ENCODE measurements at regions not wholly inside any gene's neighbourhood (a gene's known extent, or its start where the extent isn't known, plus 50 kb on each side); places are given as distances from the start of the nearest gene placed in this dataset.

DNA sequence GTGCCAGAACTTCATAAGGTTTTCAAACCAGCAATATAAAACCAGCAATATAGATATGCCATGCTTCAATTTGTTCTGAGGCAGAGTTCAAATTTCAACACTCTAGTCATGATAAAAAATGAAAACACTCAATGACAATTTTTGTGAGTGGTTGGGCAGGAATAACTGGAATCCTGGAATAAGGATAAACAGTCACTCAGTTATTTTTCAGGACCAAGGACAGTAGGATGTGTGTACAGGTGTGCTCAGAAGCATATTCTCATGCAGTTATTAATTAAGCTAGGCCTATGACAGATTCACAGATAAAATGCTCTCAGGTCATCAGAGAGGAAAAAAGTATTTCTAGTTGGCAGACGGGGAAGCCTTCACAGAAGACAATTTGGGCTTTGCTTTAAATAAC is 117.3 kb upstream of the PPP2R2B start:
- Histone ChIP-seq H3K4me3 (ENCODE audit: low read depth, low read length) (no peak overlapping the region), H3K27me3 (ENCODE audit: control insufficient read depth, insufficient read depth, low read length) (no peaks in the 10 kb centered on the region), H3K36me3 (ENCODE audit: control insufficient read depth, insufficient read depth, low read length) (no peaks in the 10 kb centered on the region)
- CTCF ChIA-PET = no interaction called here
- POLR2A ChIA-PET = no interaction called here
- TF ChIP-seq, protein P1, sequence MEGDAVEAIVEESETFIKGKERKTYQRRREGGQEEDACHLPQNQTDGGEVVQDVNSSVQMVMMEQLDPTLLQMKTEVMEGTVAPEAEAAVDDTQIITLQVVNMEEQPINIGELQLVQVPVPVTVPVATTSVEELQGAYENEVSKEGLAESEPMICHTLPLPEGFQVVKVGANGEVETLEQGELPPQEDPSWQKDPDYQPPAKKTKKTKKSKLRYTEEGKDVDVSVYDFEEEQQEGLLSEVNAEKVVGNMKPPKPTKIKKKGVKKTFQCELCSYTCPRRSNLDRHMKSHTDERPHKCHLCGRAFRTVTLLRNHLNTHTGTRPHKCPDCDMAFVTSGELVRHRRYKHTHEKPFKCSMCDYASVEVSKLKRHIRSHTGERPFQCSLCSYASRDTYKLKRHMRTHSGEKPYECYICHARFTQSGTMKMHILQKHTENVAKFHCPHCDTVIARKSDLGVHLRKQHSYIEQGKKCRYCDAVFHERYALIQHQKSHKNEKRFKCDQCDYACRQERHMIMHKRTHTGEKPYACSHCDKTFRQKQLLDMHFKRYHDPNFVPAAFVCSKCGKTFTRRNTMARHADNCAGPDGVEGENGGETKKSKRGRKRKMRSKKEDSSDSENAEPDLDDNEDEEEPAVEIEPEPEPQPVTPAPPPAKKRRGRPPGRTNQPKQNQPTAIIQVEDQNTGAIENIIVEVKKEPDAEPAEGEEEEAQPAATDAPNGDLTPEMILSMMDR (IDR thresholded peaks at IDR 0.05; ENCODE audit: insufficient read depth, low read depth, low read length) = no peak
- no peak for DNase-seq (ENCODE audit: low read depth)

DNA sequence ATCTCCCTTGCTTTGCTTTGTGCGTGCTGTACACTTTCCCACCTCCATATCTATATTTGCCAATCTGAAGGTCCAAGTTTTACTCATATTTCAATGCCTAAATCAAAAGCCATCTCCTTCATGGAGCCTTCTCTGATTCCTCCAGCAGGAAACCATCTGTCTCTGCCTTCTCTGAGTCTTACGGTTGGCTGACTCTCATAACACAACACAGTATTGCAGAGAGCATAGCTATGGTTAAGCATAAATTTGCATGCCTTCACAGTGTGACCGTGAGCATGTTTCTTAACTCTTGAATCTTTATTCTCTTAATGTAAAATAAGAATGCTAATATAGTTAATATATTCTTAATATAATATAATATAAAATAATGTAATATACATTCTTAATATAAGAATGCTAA is 136.8 kb upstream of the PPP2R2B start:
- H3K4me3 ChIP-seq (ENCODE audit: low read depth, low read length) = no peak overlapping the region
- no peak for DNase-seq (ENCODE audit: low read depth)
- TF ChIP-seq, protein P1 (IDR thresholded peaks at IDR 0.05; ENCODE audit: insufficient read depth, low read depth, low read length) = no peak
- POLR2A ChIA-PET = no interaction called here
- H3K27me3 ChIP-seq (ENCODE audit: control insufficient read depth, insufficient read depth, low read length) = no peaks in the 10 kb centered on the region
- CTCF ChIA-PET = no interaction called here
- no peaks in the 10 kb centered on the region for H3K36me3 ChIP-seq (ENCODE audit: control insufficient read depth, insufficient read depth, low read length)

DNA sequence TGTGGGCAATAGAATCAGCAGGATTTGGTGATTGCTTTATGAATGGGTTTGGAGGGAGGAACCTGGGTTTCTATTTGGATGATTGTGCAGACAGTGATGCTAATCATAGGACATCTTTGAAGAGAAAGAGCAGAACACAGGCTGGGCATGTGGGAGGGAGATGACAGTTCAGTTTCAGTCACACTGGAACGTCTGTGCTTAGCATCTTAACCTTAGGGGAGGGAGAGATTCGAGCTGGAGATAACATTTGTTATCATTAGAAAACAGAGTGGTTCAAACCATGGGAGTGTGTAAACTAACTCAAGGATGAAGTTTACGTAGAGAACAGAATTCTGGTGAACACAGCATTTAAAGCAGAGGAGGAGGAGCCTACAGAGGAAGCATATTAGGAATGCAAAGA is 138.6 kb upstream of the PPP2R2B start:
- ChIA-PET CTCF (no interaction called here), POLR2A (no interaction called here)
- Histone ChIP-seq H3K27me3 (ENCODE audit: control insufficient read depth, insufficient read depth, low read length) (no peaks in the 10 kb centered on the region), H3K4me3 (ENCODE audit: low read depth, low read length) (no peak overlapping the region), H3K36me3 (ENCODE audit: control insufficient read depth, insufficient read depth, low read length) (no peaks in the 10 kb centered on the region)
- TF ChIP-seq, protein P1 (IDR thresholded peaks at IDR 0.05; ENCODE audit: insufficient read depth, low read depth, low read length) = no peak
- no peak for DNase-seq (ENCODE audit: low read depth)

DNA sequence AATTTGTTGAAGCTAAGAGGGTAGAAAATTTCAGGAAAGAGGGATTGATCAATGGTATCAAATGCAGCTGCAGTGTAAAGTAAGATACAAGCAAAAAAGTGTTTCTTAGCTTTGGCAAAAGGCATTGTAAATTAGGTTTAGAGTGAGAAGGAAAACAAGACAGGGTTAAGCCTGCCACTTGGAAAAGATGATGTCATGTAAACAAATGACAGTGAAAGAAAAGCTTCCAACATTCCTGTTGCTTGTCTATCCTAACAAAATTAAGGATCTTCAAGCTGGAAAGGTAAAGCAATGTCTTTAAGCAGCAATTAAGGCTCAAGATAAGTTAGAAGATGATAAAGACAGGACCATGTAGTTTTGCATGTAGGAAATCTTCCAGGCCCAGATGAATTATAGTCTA is 139.1 kb upstream of the PPP2R2B start:
- TF ChIP-seq, protein P1 (IDR thresholded peaks at IDR 0.05; ENCODE audit: insufficient read depth, low read depth, low read length) = no peak
- ChIA-PET CTCF (no interaction called here), POLR2A (no interaction called here)
- H3K36me3 ChIP-seq (ENCODE audit: control insufficient read depth, insufficient read depth, low read length) = no peaks in the 10 kb centered on the region
- H3K4me3 ChIP-seq (ENCODE audit: low read depth, low read length) = no peak overlapping the region
- no peak for DNase-seq (ENCODE audit: low read depth)
- H3K27me3 ChIP-seq (ENCODE audit: control insufficient read depth, insufficient read depth, low read length) = no peaks in the 10 kb centered on the region

DNA sequence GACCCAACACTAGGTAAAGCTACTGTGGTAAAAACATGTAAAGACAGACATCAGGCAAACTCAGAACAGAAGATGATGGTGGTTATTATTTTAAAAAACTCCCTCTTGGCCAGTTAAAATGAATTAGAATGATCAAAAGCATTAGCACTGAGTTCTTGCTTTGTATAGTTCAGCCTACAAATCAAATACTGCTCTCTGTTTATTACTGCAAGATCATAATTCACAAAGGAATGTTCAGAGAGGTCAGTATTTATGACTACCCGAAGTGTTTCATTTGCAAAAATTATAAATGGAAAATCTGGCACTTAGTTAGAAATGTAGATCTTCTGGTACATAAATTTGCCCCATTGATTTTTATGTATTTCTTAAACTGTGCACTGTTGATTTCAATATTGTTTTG is 140.3 kb upstream of the PPP2R2B start:
- CTCF ChIA-PET = no interaction called here
- Histone ChIP-seq H3K4me3 (ENCODE audit: low read depth, low read length) (no peak overlapping the region), H3K36me3 (ENCODE audit: control insufficient read depth, insufficient read depth, low read length) (no peaks in the 10 kb centered on the region), H3K27me3 (ENCODE audit: control insufficient read depth, insufficient read depth, low read length) (no peaks in the 10 kb centered on the region)
- DNase-seq (ENCODE audit: low read depth) = no peak
- POLR2A ChIA-PET = no interaction called here
- TF ChIP-seq, protein P1 (IDR thresholded peaks at IDR 0.05; ENCODE audit: insufficient read depth, low read depth, low read length) = no peak

Data from BJ (cell line).